ENCODE measurements at regions not wholly inside any gene's neighbourhood (a gene's known extent, or its start where the extent isn't known, plus 50 kb on each side); places are given as distances from the start of the nearest gene placed in this dataset.

GRCh38 chr6:106808758-106809157, 165.8 kb downstream of the CD24 start:
- TF ChIP-seq, protein P1, sequence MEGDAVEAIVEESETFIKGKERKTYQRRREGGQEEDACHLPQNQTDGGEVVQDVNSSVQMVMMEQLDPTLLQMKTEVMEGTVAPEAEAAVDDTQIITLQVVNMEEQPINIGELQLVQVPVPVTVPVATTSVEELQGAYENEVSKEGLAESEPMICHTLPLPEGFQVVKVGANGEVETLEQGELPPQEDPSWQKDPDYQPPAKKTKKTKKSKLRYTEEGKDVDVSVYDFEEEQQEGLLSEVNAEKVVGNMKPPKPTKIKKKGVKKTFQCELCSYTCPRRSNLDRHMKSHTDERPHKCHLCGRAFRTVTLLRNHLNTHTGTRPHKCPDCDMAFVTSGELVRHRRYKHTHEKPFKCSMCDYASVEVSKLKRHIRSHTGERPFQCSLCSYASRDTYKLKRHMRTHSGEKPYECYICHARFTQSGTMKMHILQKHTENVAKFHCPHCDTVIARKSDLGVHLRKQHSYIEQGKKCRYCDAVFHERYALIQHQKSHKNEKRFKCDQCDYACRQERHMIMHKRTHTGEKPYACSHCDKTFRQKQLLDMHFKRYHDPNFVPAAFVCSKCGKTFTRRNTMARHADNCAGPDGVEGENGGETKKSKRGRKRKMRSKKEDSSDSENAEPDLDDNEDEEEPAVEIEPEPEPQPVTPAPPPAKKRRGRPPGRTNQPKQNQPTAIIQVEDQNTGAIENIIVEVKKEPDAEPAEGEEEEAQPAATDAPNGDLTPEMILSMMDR (conservative IDR thresholded peaks at IDR 0.05 in 1 of 2, IDR thresholded peaks at IDR 0.05 in 1 of 2; ENCODE audit: extremely low read depth in 1 of 2, insufficient read depth in 1 of 2, low read depth in 1 of 2, low read length in 2 of 2): no peak
- no peak for TF ChIP-seq EZH2 (IDR thresholded peaks at IDR 0.05; ENCODE audit: borderline replicate concordance, low read length)
